ENCODE measurements at regions not wholly inside any gene's neighbourhood (a gene's known extent, or its start where the extent isn't known, plus 50 kb on each side); places are given as distances from the start of the nearest gene placed in this dataset.

GRCh38 chr5:8770431-8770830 lies 775.4 kb downstream of the SEMA5A start:
- 2% methylated on average over 3 of the region's 3 CpGs for WGBS (ENCODE audit: missing lambda C conversion rate)
- no peak for ATAC-seq

GRCh38 chr5:8773046-8773615 lies 772.7 kb downstream of the SEMA5A start:
- no peaks in the 10 kb centered on the region for H3K9me3 ChIP-seq
- no peak for TF ChIP-seq CEBPB (IDR thresholded peaks at IDR 0.05)
- no peak overlapping the region for H3K4me3 ChIP-seq
- WGBS (ENCODE audit: missing lambda C conversion rate), result 4% methylated on average over 5 of the region's 5 CpGs
- H3K4me1 ChIP-seq, result no peaks in the 10 kb centered on the region
- H3K27ac ChIP-seq, result no peak overlapping the region
- POLR2A ChIA-PET, result no interaction called here
- no peak overlapping the region for H3K4me2 ChIP-seq
- DNase-seq (ENCODE audit: low read depth in 1 of 2, low spot score in 1 of 2) (no peak), ATAC-seq (no peak), FAIRE-seq (no peak)
- CTCF ChIA-PET, result no interaction called here

More at GRCh38 chr5:8770431-8770830, 775.4 kb downstream of the SEMA5A start:
- Histone ChIP-seq H3K4me2 (no peak overlapping the region), H3K4me1 (no peaks in the 10 kb centered on the region), H3K9me3 (no peaks in the 10 kb centered on the region), H3K27ac (no peak overlapping the region), H3K4me3 (no peak overlapping the region)
- no peak for TF ChIP-seq ZFP36 (IDR thresholded peaks at IDR 0.05; ENCODE audit: borderline replicate concordance, partially characterized antibody)
- TF ChIP-seq POLR2A (IDR thresholded peaks at IDR 0.05; ENCODE audit: low read length), result no peak
- TF ChIP-seq FOSB (CRISPR knock-in tag; IDR thresholded peaks at IDR 0.05), result no peak
- TF ChIP-seq ELK1 (IDR thresholded peaks at IDR 0.05; ENCODE audit: low read depth, low read length), result no peak
- TF ChIP-seq SREBF2 (IDR thresholded peaks at IDR 0.05), result no peak
- TF ChIP-seq MAX (IDR thresholded peaks at IDR 0.05), result no peak
- TF ChIP-seq ESRRA (IDR thresholded peaks at IDR 0.05; ENCODE audit: borderline replicate concordance, low read length), result no peak
- TF ChIP-seq ZSCAN20 (CRISPR knock-in tag; IDR thresholded peaks at IDR 0.05), result no peak
- no peak for TF ChIP-seq HES2 (IDR thresholded peaks at IDR 0.05)
- no peak for TF ChIP-seq EP300 (IDR thresholded peaks at IDR 0.05)
- no peak for TF ChIP-seq NPAS2 (CRISPR knock-in tag; IDR thresholded peaks at IDR 0.05; ENCODE audit: borderline replicate concordance)
- no peak for TF ChIP-seq CBX8 (IDR thresholded peaks at IDR 0.05)
- TF ChIP-seq MYC (IDR thresholded peaks at IDR 0.05; ENCODE audit: borderline replicate concordance, low read length), result no peak
- TF ChIP-seq BHLHE40 (IDR thresholded peaks at IDR 0.05; ENCODE audit: low read depth, low read length), result no peak
- no peak for TF ChIP-seq BCL3 (IDR thresholded peaks at IDR 0.05)
- TF ChIP-seq HOXB13 (CRISPR knock-in tag; IDR thresholded peaks at IDR 0.05; ENCODE audit: low read depth), result no peak
- TF ChIP-seq JUNB (IDR thresholded peaks at IDR 0.05), result no peak
- no peak for TF ChIP-seq JUN (IDR thresholded peaks at IDR 0.05)
- no peak for TF ChIP-seq USF2 (IDR thresholded peaks at IDR 0.05)
- ChIA-PET POLR2A (no interaction called here), CTCF (no interaction called here)
- DNase-seq (ENCODE audit: low read depth in 1 of 2, low spot score in 1 of 2), result no peak
- FAIRE-seq, result no peak

- DNase-seq (ENCODE audit: low read depth in 1 of 2, low spot score in 1 of 2) (no peak), FAIRE-seq (no peak), ATAC-seq (no peak)
- no peak overlapping the region for H3K27ac ChIP-seq
- ChIA-PET CTCF (no interaction called here), POLR2A (no interaction called here)
- H3K4me3 ChIP-seq, result no peak overlapping the region
- H3K4me1 ChIP-seq, result no peaks in the 10 kb centered on the region
- 8% methylated on average over 2 of the region's 2 CpGs for WGBS (ENCODE audit: missing lambda C conversion rate)
- no peak overlapping the region for H3K4me2 ChIP-seq
- H3K9me3 ChIP-seq, result no peaks in the 10 kb centered on the region
- TF ChIP-seq TP53 (CRISPR knock-in tag; IDR thresholded peaks at IDR 0.05) (no peak), FOSB (CRISPR knock-in tag; IDR thresholded peaks at IDR 0.05) (no peak), KDM1A (IDR thresholded peaks at IDR 0.05; ENCODE audit: low read depth) (no peak), BHLHE40 (IDR thresholded peaks at IDR 0.05; ENCODE audit: low read depth, low read length) (no peak), CEBPB (IDR thresholded peaks at IDR 0.05) (no peak), HES2 (IDR thresholded peaks at IDR 0.05) (no peak), NPAS2 (CRISPR knock-in tag; IDR thresholded peaks at IDR 0.05; ENCODE audit: borderline replicate concordance) (no peak), GATA3 (IDR thresholded peaks at IDR 0.05; ENCODE audit: borderline replicate concordance) (no peak), RFX5 (IDR thresholded peaks at IDR 0.05) (no peak), CBX8 (IDR thresholded peaks at IDR 0.05) (no peak), NFE2L2 (conservative IDR thresholded peaks at IDR 0.05; ENCODE audit: low read length) (no peak), E2F6 (IDR thresholded peaks at IDR 0.05; ENCODE audit: borderline replicate concordance, low read depth) (no peak), EP300 (IDR thresholded peaks at IDR 0.05) (no peak), ESRRA (IDR thresholded peaks at IDR 0.05; ENCODE audit: borderline replicate concordance, low read length) (no peak), CHD2 (IDR thresholded peaks at IDR 0.05; ENCODE audit: low read length, partially characterized antibody) (no peak), FOSL2 (IDR thresholded peaks at IDR 0.05) (no peak), FOSL2 (CRISPR knock-in tag; IDR thresholded peaks at IDR 0.05) (no peak)
These were observed 761.2 kb downstream of the SEMA5A start for GRCh38 chr5:8784692-8785091.
